ENCODE measurements at regions not wholly inside any gene's neighbourhood (a gene's known extent, or its start where the extent isn't known, plus 50 kb on each side); places are given as distances from the start of the nearest gene placed in this dataset.

DNA sequence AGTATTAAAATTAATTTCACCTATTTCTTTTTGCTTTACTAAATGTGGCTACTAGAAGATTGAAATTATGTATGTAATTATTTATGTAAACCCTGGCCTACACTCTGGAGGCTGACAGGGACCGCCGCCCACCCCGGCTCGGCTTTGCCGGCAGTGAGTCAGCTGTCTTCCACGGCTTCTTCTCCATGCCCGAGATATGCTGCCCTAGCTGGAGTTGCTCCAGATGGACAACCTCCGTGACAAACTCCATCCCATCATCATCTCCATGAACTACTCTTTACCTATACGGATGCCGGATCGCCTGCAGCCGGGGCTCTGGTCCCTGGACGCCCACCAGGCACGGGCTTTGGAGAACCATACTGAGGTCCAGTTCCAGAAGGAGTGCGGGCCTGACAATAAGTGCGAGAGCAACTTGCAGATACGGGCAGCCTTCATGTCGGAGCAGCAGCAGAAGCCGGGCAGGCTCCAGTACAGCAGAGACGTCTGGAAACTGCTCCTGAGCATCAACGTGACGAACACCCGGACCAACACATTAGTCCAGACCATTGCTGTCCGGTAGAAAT, 86.9 kb upstream of the NID2 start:
- H3K4me1 ChIP-seq = no peaks in the 10 kb centered on the region
- no peaks in the 10 kb centered on the region for H3K9me3 ChIP-seq
- TF ChIP-seq POLR2A (IDR thresholded peaks at IDR 0.05) = no peak
- TF ChIP-seq, protein P1, sequence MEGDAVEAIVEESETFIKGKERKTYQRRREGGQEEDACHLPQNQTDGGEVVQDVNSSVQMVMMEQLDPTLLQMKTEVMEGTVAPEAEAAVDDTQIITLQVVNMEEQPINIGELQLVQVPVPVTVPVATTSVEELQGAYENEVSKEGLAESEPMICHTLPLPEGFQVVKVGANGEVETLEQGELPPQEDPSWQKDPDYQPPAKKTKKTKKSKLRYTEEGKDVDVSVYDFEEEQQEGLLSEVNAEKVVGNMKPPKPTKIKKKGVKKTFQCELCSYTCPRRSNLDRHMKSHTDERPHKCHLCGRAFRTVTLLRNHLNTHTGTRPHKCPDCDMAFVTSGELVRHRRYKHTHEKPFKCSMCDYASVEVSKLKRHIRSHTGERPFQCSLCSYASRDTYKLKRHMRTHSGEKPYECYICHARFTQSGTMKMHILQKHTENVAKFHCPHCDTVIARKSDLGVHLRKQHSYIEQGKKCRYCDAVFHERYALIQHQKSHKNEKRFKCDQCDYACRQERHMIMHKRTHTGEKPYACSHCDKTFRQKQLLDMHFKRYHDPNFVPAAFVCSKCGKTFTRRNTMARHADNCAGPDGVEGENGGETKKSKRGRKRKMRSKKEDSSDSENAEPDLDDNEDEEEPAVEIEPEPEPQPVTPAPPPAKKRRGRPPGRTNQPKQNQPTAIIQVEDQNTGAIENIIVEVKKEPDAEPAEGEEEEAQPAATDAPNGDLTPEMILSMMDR (IDR thresholded peaks at IDR 0.05) = no peak
- H3K27me3 ChIP-seq = no peaks in the 10 kb centered on the region
- H3K27ac ChIP-seq = no peak overlapping the region
- H3K4me3 ChIP-seq = no peak overlapping the region
- no peak for DNase-seq
- no peaks in the 10 kb centered on the region for H3K36me3 ChIP-seq (ENCODE audit: low read depth, missing control alignments)
- intact Hi-C loops (cut with DNase I; ENCODE audit: low total_unique reads) = no loop called here
- 64 to 81% methylated on average over 24 of the region's 24 CpGs for whole genome bisulfite sequencing, 2 donors

DNA sequence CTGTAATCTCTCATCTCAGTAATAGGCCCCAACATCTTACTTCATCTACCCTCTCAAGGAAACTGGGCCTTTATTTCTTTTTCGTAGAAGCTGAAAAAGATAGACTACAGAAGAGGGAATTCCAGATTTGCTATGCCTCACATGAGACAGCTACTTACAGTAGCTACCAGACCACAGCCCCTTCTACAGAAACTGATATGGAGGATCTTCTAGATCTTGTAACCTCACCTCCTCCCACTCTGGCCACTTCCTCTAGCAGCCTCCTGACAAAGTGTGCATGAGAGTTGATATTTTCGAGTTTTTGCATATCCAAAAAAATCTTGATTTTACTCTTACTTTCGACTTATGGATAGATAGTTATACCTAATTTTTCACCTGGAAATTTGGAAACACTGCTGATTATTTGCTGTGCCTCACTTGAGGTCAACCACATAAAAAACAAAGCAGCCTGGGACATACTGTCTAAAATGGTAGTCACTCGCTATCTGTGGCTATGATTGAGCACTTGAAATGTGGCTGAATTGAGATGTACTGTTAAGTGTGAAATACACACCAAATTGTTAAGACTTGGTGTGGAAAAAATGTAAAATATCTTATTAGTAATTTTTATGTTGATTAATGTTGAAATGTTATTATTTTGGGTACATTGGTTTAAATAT, 86.3 kb upstream of the NID2 start:
- Histone ChIP-seq H3K9me3 (no peaks in the 10 kb centered on the region), H3K4me3 (no peak overlapping the region), H3K27me3 (no peaks in the 10 kb centered on the region), H3K36me3 (ENCODE audit: low read depth, missing control alignments) (no peaks in the 10 kb centered on the region), H3K27ac (no peak overlapping the region), H3K4me1 (no peaks in the 10 kb centered on the region)
- DNase-seq = no peak
- intact Hi-C loops (cut with DNase I; ENCODE audit: low total_unique reads) = no loop called here
- WGBS, 2 donors = 89 to 93% methylated on average over 4 of the region's 4 CpGs
- TF ChIP-seq POLR2A (IDR thresholded peaks at IDR 0.05) = no peak
- TF ChIP-seq, protein P1 (IDR thresholded peaks at IDR 0.05) = no peak

DNA sequence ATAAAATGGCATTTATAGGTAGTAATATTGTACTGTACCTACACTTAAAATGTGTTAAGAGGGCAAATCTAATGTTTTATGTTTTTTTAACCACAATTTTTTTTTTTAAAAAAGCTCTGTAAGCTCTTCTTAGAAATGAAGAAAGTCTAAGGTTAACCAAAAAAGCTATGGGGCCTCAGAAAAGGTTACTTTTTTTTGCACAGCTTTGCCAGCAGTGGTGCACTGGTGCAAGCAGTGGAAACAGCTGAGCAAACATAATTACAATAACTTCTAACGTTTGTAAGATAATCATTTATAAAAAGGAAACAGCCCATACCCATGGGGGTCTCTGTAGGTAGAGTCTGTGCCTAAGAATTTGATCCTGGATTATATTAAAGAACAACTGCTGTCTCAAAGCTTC, 85.1 kb upstream of the NID2 start:
- 21 to 27% methylated on average over 1 of the region's 1 CpG for WGBS, 2 donors
- TF ChIP-seq, protein P1 (IDR thresholded peaks at IDR 0.05) = no peak
- TF ChIP-seq POLR2A (IDR thresholded peaks at IDR 0.05) = no peak
- no peak overlapping the region for H3K27ac ChIP-seq
- H3K4me3 ChIP-seq = no peak overlapping the region
- H3K36me3 ChIP-seq (ENCODE audit: low read depth, missing control alignments) = no peaks in the 10 kb centered on the region
- no peaks in the 10 kb centered on the region for H3K9me3 ChIP-seq
- no peak for DNase-seq
- no peaks in the 10 kb centered on the region for H3K27me3 ChIP-seq
- intact Hi-C loops (cut with DNase I; ENCODE audit: low total_unique reads) = no loop called here
- no peaks in the 10 kb centered on the region for H3K4me1 ChIP-seq

DNA sequence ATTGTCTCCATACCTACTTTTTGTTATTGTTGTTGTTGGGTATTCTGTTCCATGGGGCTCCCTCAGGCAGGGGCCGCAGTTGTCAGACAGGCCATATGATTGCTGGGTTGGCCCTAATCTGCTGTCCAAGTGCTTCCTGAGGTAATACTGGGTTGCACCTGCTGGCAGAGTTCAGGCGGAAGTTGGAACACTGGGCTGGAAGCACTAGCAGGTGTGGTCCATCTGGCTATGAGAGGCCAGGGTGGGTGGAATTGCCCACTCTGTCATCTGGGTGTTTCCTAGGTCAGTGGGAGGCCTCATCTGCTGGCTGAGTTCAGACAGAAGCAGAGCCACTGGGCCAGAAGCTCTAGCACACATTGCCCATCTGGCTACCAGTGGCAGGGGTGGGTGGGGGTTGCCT, 81.3 kb upstream of the NID2 start:
- TF ChIP-seq, protein P1 (IDR thresholded peaks at IDR 0.05) = no peak
- no peak for TF ChIP-seq POLR2A (IDR thresholded peaks at IDR 0.05)
- Histone ChIP-seq H3K4me1 (no peaks in the 10 kb centered on the region), H3K27ac (no peak overlapping the region), H3K36me3 (ENCODE audit: low read depth, missing control alignments) (no peaks in the 10 kb centered on the region), H3K4me3 (no peak overlapping the region), H3K27me3 (no peaks in the 10 kb centered on the region), H3K9me3 (no peaks in the 10 kb centered on the region)
- WGBS, 2 donors = 98 to 100% methylated on average over 1 to 2 of the region's 2 CpGs
- DNase-seq = no peak
- intact Hi-C loops (cut with DNase I; ENCODE audit: low total_unique reads) = no loop called here

DNA sequence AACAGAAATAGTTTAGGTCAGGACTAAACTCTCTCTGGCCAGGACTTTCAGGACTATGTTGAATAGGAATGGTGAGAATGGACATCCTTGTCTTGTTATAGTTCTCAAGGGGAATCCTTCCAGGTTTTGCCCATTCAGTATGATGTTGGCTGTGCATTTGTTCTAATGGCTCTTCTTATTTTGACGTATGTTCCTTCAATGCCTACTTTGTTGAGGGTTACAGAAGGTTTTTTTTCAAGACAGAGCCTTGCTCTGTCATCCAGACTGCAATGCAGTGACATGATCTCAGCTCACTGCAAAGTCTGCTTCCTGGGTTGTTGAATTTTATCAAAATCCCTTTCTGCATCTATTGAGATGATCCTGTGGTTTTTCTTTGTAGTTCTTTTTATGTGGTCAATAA, 79.5 kb upstream of the NID2 start:
- intact Hi-C loops (cut with DNase I; ENCODE audit: low total_unique reads) = no loop called here

More for the DNA sequence above, 79.5 kb upstream of the NID2 start:
- Histone ChIP-seq H3K27me3 (no peaks in the 10 kb centered on the region), H3K4me3 (no peak overlapping the region), H3K27ac (no peak overlapping the region), H3K4me1 (no peaks in the 10 kb centered on the region), H3K9me3 (no peaks in the 10 kb centered on the region), H3K36me3 (ENCODE audit: low read depth, missing control alignments) (no peaks in the 10 kb centered on the region)
- no peak for DNase-seq
- 84 to 95% methylated on average over 1 of the region's 1 CpG for WGBS, 2 donors
- no peak for TF ChIP-seq POLR2A (IDR thresholded peaks at IDR 0.05)
- TF ChIP-seq, protein P1 (IDR thresholded peaks at IDR 0.05) = no peak
